ENCODE measurements at regions not wholly inside any gene's neighbourhood (a gene's known extent, or its start where the extent isn't known, plus 50 kb on each side); places are given as distances from the start of the nearest gene placed in this dataset.

- no peak for DNase-seq
These were observed 131.1 kb upstream of the JUN start for GRCh38 chr1:58914925-58915324.

GRCh38 chr1:58917436-58917835, 133.6 kb upstream of the JUN start:
- no peak for DNase-seq

DNA sequence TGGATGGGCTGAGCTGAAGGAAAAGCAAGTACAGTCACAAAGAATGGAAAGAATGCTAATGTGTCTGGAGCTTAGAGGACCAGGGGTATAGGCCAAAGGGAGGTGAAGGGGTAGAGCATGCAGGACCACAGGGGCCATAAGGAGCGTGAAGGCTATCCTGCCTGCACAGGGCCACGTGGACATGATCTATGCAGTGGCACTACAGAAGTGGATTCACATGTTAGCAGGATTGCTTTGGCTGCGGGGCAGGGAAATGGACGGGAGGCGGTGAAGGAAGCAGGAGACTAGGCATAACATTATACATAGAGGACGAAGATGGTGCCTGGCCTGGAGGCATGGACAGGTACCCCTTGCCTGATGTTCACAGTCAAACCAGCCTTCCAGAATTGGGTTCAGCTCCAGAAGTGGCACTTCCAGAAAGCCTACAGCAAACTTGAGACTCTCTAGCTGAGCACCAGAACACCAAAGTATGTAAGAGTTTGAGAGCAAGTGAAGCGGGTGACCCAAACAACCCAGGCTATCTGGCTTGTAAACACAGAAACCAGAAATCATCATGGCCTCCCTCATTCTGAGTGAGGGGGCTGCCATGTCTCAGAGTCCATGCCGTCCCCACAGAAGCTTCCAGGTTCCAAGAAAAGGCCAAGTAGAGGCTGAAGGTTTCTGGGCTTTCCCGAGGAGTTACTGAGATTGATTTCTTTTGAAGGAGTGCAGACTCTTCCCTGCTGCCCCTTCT, 135.5 kb upstream of the JUN start:
- no peak for DNase-seq

- peak; percentile 78 for DNase-seq
These were observed 136.1 kb upstream of the JUN start for GRCh38 chr1:58919959-58920321.

- no peak for DNase-seq
These were observed 137.5 kb upstream of the JUN start for GRCh38 chr1:58921342-58921741.

DNA sequence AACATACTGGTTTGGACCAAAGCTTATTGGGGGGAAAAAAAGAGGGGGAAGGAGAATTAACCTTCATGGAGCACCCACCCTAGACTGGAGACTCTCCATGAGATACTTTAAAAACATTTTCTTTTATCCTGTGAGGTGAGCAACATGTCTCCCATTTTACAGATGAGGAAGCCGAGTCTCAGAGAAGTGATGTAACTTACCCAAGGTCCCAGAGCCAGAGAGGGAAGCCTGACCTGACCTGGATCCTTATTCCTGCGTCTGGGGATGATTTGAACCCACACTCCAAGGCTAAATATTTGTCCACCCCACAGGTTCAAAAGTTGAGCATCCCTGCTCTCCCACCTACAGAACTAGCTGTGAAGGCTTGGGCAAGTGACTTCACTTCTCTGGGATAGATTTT, 137.9 kb upstream of the JUN start:
- DNase-seq = no peak

DNA sequence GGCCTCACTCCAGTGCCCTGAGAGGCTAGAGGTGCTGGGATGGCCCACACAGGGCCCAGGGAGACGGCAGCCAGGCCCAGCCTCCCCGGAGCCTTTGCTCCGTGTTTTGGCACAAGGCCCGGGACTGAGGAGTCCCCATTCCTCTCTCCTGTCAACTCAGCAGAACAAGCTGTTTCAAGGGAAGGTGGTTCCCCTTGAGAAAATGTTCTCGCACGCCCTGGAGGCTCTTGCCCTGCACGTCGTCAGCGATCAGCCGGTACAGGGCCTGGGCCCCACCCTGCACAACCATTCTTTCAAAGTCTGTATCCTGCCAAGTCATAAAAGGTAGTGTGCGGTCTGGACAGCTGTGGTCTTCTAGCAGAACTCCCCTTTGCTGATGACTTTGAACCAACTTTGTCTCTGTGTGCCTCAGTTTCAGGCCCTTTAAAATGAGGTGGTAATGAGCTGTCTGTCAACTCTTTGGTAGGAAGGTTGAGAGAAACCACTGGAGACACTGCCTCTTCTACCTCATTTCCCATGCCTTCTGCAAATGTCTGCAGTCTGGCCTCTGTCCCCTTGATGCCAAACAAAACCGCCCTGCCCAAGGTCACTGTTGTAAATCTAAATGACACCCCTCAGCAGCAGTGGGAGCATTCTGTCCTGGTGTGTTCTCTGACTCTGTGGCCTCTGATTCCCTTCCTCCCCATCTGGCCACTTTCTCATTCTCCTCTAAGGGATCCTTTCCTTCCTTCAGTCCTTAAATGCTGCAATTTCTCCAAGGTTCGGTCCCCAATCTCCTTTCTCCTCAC, 138.6 kb upstream of the JUN start:
- no peak for DNase-seq

DNA sequence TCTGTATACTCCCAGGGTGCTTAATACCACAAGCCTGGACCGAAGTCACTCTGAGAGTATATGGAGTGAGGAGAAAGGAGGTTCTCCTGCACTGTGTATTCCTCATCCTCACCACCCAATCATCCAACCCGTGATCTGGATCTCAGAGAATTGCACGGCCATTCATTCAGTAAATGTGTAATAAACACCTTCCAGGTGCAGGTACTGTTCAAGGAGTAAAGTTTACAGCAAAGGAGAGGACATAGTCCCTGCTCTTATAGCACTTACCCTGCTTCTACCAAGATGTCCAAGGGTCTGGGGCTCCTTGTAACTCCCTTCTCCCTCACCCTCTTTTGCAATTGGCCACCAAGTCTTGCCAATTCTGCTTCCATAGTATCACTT, 139.2 kb upstream of the JUN start:
- DNase-seq = no peak

DNA sequence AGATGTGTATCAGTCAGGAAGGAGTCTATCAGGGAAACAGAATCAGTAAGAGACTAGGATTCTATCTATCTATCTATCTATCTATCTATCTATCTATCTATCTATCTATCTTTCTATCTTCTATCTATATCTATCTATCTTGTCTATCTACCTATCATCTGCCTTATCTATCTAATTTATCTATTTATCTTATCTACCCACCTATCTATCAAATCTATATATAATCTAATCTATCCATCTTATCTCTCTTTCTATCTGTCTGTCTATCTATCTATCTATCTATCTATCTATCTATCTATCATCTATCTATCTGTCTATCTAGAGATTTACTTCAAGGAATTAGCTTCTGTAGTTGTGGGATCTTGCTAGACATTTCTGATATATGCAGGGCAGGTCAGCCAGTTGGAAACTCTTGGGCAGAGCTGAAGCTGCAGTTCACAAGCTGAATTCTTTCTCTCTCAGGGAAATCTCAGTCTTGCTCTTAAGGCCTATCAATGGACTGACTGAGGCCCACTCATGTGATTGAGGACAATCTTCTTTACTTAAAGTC, 140.2 kb upstream of the JUN start:
- no peak for DNase-seq

- no peak for DNase-seq
These were observed 141.0 kb upstream of the JUN start for GRCh38 chr1:58924821-58925220.

DNA sequence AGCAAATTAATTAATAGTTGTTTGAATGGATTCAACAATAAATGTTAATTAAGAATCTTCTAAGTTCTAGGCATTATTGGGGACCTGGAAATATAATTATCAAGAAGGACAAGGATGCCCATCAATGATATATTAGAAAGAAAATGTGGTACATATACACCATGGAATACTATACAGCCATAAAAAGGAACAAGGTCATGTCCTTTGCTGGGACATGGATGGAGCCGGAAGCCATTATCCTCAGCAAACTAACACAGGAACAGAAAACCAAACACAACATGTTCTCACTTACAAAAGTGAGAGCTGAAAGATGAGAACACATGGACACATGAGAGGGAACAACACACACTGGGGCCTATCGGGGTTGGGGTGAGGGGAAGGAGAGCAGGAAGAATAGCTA, 141.4 kb upstream of the JUN start:
- no peak for DNase-seq

DNA sequence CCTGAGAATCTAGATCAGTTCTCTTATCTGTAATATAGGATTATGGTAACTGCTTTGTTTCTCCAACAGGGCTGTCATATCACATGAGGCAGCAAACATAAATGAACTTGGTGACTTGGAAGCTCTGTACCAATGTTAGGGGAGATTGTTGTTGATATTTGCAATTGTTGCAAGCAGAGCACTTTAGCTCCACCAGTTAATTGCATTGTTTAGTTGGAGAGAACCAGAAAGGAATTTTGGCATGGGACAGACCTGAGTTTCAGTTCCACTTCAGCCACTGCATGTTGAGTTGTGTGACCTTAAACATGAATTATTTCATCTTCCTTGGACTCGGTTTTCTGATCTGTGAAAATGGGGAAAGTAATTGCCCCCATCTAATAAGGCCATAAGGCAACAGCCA, 142.3 kb upstream of the JUN start:
- DNase-seq = no peak

GRCh38 chr1:58927041-58927721, 143.3 kb upstream of the JUN start:
- DNase-seq = no peak

DNA sequence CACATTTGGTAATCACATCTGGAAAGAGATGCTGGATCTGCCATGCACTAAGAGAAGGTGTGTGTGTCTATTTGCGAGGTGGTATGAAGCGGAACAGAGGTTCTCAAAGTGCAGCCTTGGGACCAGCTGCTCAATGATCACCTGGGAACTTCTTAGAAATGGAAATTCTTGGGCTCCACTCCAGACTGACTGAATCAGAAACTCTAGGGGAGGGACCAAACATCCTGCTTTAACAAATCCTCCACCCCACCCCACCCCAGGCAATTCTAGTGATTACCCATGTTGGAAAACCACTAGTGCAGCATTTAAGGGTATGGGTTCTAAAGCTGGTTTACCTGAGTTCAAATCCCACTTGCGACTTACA, 143.9 kb upstream of the JUN start:
- no peak for DNase-seq

GRCh38 chr1:58928514-58928913, 144.7 kb upstream of the JUN start:
- DNase-seq = no peak

DNA sequence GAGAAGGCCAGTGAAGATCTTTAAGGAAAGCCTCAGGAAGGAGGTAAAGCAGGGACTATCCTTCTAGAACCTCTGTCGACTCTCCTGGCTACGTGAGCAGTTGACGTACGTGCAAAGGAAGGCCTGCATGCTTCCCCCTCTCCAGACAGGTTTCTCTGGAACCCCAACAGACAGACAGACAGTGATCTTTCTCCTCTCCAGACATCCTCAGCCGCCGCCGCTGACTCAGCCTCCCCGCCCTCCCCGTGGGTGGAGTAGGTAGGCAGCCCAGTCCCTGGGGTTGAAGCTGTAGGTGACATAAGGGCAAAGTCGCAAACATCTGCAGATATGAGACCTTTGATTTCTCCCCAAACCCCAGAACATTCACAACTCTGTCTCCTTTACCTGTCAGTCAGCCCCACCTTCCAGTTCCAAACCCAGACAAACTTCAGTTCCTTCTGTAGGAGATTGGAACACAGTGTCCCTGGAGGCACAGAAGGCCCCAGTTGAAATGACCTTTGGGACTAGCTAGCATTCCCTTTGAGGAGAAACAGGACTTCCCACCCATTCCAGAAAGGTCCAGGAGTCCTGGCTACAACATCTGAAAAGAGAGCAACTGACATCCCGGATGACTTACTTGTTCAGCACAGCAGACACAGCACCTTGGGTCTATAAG, 146.0 kb upstream of the JUN start:
- DNase-seq = no peak

DNA sequence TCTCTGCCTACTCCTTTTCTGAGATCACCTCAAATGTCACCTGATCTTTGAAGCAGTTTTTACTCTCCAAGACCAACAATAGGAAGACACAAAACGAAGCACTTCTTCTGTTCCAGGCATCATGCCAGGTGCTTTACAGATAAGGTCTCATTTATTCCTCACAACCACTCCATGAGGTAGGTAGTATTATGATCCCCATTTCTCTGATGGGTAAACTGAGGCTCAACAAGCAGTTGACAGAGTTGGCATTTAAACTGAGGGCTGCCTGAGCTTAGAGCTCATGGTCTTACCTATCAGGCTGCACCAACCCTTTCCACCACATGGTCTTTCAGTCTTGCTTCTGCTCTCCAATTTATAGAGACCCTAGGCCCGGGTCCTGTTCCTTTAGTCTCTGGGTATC, 147.2 kb upstream of the JUN start:
- DNase-seq = no peak

DNA sequence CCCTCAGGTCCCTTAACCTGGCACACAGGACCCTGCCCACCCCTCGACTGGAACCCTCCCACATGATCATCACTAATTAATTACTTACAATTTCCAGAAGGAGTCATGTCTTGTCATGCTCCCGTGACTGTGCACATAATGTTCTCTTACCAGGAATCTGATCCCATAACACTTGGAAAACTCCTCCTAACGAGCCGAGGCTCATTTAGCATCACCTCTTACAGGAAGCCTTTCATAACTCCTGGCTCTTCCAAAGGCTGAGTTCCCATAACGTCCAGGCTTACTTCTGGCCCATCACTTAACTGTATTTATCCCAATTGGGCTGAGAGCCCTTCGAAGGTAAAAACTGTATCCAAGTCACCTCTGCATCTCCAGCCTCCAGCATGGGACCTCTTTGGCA, 147.9 kb upstream of the JUN start:
- no peak for DNase-seq

DNA sequence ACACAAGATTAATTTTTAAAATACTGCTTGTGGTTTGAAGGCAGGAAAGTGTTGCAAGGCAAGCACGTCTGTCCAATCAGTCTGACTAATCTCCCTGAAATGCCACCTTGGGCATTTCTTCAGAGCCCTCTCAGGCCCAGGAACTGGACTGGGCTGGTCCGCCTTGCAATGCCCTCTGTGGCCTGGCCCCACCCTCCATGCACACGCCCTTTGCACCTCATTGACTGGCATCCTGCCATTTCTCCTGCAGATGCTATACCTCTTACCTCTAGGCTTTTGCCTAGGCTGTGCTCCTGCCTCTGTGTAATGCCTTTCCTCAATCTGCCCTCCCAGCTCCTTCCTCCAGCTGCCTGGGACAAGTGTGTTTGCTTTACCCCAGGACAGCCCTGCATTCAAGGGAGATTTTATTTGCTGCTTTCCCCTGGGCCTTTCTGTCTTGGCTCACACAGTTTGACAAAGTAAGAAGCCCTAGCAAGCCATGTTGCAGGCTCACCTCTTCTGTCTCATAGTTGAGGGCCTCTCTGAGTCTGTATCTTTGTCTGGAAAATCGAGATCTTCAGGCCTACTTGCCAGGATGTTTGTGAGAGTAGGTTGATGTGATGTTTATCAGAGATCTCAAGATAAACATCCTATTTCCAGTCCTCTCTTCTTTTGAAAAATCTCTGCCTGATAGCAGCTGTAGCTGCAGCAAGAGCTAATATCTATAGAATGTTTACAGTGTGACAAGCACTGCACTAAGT, 149.2 kb upstream of the JUN start:
- DNase-seq = no peak

DNA sequence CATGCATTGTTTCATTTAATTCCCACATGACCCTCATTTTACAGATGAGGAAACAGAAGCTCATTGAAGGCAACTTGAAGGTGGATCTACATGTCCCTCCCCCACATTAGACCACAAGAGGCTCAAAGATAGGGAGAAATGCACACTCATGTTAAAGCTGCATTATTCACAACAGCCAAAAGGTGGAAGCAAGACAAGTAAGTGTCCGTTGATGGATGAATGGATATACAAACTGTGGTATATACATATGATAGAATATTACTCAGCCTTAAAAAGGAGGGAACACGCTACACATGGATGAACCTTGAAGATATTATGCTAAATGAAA, 149.7 kb upstream of the JUN start:
- no peak for DNase-seq

DNA sequence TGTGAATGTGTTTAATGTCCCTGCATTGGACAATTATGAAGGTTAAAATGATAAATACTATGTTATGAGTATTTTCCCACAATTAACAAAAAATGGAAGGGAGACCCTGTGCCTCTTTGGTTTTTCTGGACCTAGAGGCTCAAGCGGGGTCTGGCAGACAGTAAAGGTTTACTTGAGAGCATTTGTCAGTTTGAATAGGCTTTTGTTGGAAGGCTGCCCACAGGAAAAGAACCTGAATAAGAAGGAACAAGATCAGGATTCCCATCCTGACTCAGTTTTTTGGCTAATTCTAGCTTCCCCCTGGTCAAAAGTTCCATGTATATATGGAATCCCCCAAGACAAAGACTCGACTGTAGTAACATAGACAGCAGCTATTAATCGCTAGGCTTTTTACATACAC, 150.9 kb upstream of the JUN start:
- DNase-seq = no peak

DNA sequence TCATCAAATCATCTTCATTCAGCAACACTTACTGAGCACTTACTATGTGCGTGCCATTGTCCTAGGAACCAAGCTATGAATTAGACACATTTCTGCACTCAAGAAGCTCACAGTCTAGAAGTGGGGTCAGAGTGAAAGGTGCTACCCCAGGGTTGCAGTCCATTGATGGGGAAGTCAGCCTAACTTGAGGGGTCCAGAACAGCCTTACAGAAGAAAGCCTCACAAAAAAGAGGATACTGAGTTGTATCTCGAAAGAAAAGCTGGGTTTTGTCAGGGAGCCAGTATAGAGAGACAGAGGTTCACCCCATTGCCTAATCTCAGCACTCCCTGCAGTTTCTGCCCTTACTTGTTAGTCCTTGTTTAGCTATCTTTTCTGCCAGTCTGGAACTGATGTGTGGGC, 153.1 kb upstream of the JUN start:
- no peak for DNase-seq

- no peak for DNase-seq
These were observed 155.3 kb upstream of the JUN start for GRCh38 chr1:58939146-58939545.

All from NCI-H1694 treated with DMSO at 0.1 percent for 48 hours (cell line).